ENCODE measurements at regions not wholly inside any gene's neighbourhood (a gene's known extent, or its start where the extent isn't known, plus 50 kb on each side); places are given as distances from the start of the nearest gene placed in this dataset.

GRCh38 chr5:3161672-3162071 is 410.2 kb upstream of the IRX2 start:
- no peak overlapping the region for H3K27ac ChIP-seq
- TF ChIP-seq CTCF (IDR thresholded peaks at IDR 0.05) (no peak), POLR2A (IDR thresholded peaks at IDR 0.05) (no peak)
- H3K4me3 ChIP-seq = no peak overlapping the region
- intact Hi-C loops (cut with DNase I; ENCODE audit: low total_unique reads) = no loop called here
- no peaks in the 10 kb centered on the region for H3K36me3 ChIP-seq
- H3K4me1 ChIP-seq = no peaks in the 10 kb centered on the region
- no peak for DNase-seq
- H3K9me3 ChIP-seq = no peaks in the 10 kb centered on the region
- H3K27me3 ChIP-seq = no peaks in the 10 kb centered on the region

- Histone ChIP-seq H3K27me3 (no peaks in the 10 kb centered on the region), H3K36me3 (no peaks in the 10 kb centered on the region), H3K4me3 (no peak overlapping the region), H3K27ac (no peak overlapping the region), H3K9me3 (no peaks in the 10 kb centered on the region), H3K4me1 (no peaks in the 10 kb centered on the region)
- DNase-seq = no peak
- TF ChIP-seq POLR2A (IDR thresholded peaks at IDR 0.05) = no peak
- no peak for TF ChIP-seq CTCF (IDR thresholded peaks at IDR 0.05)
- intact Hi-C loops (cut with DNase I; ENCODE audit: low total_unique reads) = no loop called here
Observed at GRCh38 chr5:3157214-3157613, 405.7 kb upstream of the IRX2 start.

DNA sequence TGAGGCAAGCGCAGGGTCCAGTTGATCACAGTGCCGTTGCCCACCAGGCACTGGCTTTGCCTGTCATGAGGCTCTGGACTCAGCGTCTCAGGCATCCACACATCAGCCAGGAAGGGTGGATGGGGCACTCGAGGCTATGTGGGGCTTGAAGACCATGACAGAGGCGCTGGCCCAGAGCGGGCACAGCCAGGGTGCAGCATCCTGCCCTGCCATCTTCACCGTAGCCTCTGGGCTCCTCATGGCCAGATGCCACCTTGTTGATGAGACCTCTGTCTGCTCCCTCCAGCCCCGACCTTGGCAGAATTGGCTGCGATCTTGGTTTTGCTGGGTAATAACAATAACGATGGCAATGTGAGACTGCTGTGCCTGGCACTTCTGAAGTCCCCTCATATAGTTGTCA is 404.2 kb upstream of the IRX2 start:
- H3K9me3 ChIP-seq = no peaks in the 10 kb centered on the region
- no peaks in the 10 kb centered on the region for H3K4me1 ChIP-seq
- DNase-seq = no peak
- H3K27ac ChIP-seq = no peak overlapping the region
- no peak for TF ChIP-seq CTCF (IDR thresholded peaks at IDR 0.05)
- no peak for TF ChIP-seq POLR2A (IDR thresholded peaks at IDR 0.05)
- intact Hi-C loops (cut with DNase I; ENCODE audit: low total_unique reads) = no loop called here
- H3K27me3 ChIP-seq = no peaks in the 10 kb centered on the region
- H3K36me3 ChIP-seq = no peaks in the 10 kb centered on the region
- no peak overlapping the region for H3K4me3 ChIP-seq

- Histone ChIP-seq H3K4me1 (no peaks in the 10 kb centered on the region), H3K9me3 (no peaks in the 10 kb centered on the region), H3K36me3 (no peaks in the 10 kb centered on the region), H3K4me3 (no peak overlapping the region), H3K27ac (no peak overlapping the region), H3K27me3 (no peaks in the 10 kb centered on the region)
- TF ChIP-seq POLR2A (IDR thresholded peaks at IDR 0.05) = no peak
- no peak for TF ChIP-seq CTCF (IDR thresholded peaks at IDR 0.05)
- DNase-seq = no peak
- intact Hi-C loops (cut with DNase I; ENCODE audit: low total_unique reads) = no loop called here
Observed at GRCh38 chr5:3155046-3155445, 403.6 kb upstream of the IRX2 start.

- Histone ChIP-seq H3K27ac (no peak overlapping the region), H3K9me3 (no peaks in the 10 kb centered on the region), H3K4me1 (no peaks in the 10 kb centered on the region), H3K36me3 (no peaks in the 10 kb centered on the region), H3K27me3 (no peaks in the 10 kb centered on the region), H3K4me3 (no peak overlapping the region)
- intact Hi-C loops (cut with DNase I; ENCODE audit: low total_unique reads) = no loop called here
- no peak for DNase-seq
- TF ChIP-seq CTCF (IDR thresholded peaks at IDR 0.05) = no peak
- TF ChIP-seq POLR2A (IDR thresholded peaks at IDR 0.05) = no peak
Observed at GRCh38 chr5:3153906-3154305, 402.4 kb upstream of the IRX2 start.
